Fibroblast of mammary gland (primary cell): ENCODE measurements at regions not wholly inside any gene's neighbourhood (a gene's known extent, or its start where the extent isn't known, plus 50 kb on each side); places are given as distances from the start of the nearest gene placed in this dataset.

Experiments used
- DNase-seq: peaks from one replicate; pipeline ENCODE4 v3.0.0-alpha.2; 2010; ENCODE audit warnings: low read depth
- H3K4me3 ChIP-seq: 2 replicates; pipeline ENCODE4 v1.5.1; 2011; ENCODE audit warnings: low read depth, mild to moderate bottlenecking, low read length, moderate library complexity; ENCODE audit not compliant: control insufficient read depth
- TF ChIP-seq, protein P1 (sequence below): conservative IDR thresholded peaks from 2 replicates; pipeline ENCODE4 v1.5.1; 2011; ENCODE audit warnings: low read depth, low read length, inconsistent platforms; ENCODE audit not compliant: control insufficient read depth, insufficient read depth

DNA sequence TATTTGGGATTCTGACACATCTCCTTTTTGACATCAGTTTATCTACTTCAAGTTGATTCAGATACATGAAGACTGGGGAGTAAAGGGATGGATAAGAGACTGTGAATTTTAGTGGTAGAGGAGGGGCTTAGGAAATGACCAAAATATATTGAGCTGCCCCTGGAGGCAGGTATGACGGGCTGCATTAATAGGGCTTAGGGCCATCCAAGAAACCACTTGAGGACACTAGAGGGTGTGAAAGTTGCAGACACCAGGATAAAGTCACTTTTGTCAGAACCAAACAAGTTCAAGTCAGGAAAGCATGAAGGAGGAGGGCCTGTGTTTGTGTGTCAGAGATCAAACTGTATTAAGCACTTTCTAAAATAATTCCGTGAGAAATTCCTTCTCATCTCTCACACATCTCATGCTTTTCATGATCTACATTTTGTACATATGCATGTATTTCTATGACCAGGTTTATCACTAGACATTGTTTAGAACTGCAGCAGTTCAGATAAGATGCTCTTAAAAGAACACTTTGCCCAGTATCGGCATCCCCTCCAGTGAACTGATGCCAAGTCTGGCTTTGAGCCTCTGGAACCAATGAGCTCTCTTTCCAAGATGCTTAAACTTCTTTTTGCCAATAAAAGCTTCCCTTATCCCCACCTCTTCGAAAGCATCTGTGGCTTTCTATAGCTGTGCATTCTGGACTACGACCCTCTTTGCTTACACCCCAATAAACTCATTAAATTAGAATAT, 136.9 kb downstream of the SLC38A1 start:
- DNase-seq, result peak; percentile 7
- H3K4me3 ChIP-seq, result no peak overlapping the region
- TF ChIP-seq, protein P1, sequence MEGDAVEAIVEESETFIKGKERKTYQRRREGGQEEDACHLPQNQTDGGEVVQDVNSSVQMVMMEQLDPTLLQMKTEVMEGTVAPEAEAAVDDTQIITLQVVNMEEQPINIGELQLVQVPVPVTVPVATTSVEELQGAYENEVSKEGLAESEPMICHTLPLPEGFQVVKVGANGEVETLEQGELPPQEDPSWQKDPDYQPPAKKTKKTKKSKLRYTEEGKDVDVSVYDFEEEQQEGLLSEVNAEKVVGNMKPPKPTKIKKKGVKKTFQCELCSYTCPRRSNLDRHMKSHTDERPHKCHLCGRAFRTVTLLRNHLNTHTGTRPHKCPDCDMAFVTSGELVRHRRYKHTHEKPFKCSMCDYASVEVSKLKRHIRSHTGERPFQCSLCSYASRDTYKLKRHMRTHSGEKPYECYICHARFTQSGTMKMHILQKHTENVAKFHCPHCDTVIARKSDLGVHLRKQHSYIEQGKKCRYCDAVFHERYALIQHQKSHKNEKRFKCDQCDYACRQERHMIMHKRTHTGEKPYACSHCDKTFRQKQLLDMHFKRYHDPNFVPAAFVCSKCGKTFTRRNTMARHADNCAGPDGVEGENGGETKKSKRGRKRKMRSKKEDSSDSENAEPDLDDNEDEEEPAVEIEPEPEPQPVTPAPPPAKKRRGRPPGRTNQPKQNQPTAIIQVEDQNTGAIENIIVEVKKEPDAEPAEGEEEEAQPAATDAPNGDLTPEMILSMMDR, result no peak

DNA sequence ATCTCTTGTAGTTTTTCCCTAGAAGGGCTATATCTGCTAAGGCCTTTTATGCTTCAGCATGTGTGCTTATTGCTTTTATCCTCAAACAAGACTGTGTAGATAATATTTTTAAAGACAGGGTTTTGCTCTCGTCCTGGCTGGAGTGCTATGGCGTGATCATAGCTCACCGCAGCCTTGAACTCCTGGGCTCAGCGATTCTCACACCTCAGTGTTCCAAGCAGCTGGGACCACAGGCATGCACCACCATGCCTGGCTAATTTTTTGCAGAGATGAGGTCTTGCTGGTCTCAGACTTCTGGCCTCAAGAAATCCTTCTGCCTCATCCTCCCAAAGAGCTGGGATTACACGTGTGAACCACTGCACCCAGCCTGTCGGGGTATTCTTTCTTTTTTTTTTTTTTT, 137.3 kb upstream of the SCAF11 start:
- TF ChIP-seq, protein P1, result no peak
- no peak overlapping the region for H3K4me3 ChIP-seq
- DNase-seq, result no peak

DNA sequence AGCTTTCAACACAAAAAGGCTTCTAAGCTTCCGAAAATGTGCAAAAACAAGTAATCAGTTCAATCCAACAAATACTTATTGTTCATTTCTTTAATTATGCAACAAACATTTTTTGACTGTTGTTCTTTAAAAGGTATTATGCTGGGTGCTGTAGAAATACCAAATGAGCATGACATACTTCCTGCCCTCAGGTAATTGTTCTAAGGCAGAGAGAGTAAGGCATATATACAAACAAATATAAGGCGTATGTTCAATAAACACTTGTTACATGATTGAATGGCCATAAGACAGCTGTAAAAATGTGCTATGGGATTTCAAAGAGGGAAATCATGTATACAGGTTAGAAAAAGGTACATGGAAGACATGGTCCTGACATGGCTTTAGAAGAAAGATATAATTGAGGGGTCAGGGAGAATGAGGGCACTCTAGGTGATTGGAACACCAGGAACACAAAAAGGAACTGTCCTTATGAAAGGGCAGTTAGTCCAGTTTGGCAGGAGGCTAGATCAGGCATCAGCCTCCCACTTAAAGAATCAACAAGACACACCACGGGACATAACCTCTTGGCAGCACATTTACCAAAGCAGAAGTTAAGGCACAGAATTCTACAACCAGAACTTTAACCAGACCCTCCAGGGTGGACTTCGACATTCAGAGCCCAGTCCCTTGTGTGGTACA, 135.8 kb upstream of the SCAF11 start:
- TF ChIP-seq, protein P1, result no peak
- DNase-seq, result no peak
- no peak overlapping the region for H3K4me3 ChIP-seq

DNA sequence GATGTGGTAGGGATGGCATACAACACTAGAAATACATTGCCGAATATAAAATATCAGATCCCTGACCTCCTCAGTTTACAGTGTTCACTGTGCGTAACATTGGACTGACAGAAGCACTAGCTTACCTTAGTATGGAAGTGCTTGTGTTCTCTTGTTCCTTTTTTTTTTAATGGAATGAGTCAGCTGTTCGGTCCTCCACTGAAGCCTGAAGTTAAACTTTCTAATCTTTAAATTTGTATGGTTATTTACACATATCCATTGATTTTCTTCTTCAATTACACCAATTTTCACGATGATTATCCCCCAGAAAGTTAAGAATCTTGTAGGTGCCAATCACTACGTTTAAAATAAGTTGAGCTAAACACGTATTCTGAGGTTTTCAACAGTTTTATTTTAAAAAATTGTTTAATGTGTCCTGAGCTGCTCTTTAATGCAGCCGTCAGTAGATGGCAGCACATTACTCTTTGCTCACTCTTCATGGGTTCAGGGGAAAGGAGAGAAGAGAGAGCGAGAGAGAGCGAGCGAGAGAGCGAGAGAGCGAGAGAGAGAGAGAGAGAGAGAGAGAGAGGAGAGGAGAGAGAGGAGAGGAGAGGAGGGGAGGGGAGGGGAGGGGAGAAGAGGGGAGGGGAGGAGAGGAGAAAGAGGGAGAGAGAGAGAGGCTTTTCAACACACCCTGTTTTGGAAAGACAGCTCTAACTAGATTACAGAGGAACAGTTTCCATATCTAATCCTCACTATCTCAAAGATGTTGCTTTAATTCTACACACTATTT, 134.7 kb upstream of the SCAF11 start:
- H3K4me3 ChIP-seq, result peak overlapping the region; percentile 25
- TF ChIP-seq, protein P1, result peak; percentile 78
- peak; percentile 86 for DNase-seq

DNA sequence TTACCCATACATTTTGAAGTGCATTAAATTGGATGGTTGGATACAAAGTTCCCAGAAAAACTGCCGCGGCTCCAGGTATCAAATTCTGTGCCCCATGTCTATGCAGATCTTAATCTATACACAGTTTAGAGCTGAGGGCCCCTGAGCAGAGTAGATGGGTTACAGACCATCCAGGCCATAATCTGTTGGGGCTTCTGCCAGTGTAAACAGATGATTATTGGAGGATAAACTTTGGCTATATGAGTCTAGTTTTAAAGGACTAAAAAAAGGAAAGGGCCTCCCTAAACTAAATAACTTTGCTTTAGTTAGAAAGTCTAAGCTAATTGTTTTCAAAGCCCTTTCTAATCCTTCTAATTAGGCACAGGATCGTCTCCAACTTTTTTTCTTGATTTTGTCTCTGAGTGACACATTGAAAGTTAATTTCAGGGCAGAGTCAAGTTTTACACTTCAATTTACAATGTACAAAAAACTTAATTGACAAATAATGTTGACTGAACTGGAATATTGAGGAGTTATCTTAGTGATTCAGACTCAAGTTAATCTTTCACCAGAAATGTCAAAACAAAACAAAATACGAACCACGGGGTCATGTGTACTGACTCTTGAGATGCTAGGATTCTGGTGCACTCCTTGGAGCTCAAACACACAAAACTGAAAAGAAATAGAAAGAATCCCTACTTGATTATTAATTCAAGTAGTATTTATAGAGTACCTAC, 133.9 kb upstream of the SCAF11 start:
- peak; percentile 3 for DNase-seq
- H3K4me3 ChIP-seq, result no peak overlapping the region
- TF ChIP-seq, protein P1, result no peak

DNA sequence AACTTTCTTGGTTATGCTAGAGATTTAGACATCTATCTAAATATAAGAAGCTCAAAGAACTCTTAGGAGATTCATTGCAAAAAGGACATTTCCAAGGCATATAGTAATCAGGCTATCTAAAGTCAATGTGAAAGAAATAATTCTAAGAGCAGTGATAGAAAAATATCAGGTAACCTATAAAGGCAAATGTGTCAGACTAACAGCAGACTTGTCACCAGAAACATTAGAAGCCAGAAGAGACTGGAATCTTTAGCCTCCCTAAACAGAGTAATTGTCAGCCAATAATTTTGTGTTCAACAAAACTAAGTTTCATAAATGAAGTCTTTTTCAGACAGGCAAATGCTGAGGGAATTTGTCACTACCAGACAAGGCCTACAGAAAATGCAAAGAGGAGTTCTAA, 122.0 kb upstream of the SCAF11 start:
- TF ChIP-seq, protein P1, result no peak
- no peak for DNase-seq
- no peak overlapping the region for H3K4me3 ChIP-seq
